SH-SY5Y (cell line): ENCODE measurements at regions not wholly inside any gene's neighbourhood (a gene's known extent, or its start where the extent isn't known, plus 50 kb on each side); places are given as distances from the start of the nearest gene placed in this dataset.

ENCODE experiments used
- GATA2 ChIP-seq: IDR thresholded peaks from 2 replicates; pipeline ENCODE4 v1.6.1; 2011; ENCODE audit warnings: mild to moderate bottlenecking, low read depth, low read length
- GATA3 ChIP-seq: IDR thresholded peaks from 2 replicates; pipeline ENCODE4 v1.6.1; 2011; ENCODE audit warnings: low read depth, mild to moderate bottlenecking, low read length, moderate library complexity

DNA sequence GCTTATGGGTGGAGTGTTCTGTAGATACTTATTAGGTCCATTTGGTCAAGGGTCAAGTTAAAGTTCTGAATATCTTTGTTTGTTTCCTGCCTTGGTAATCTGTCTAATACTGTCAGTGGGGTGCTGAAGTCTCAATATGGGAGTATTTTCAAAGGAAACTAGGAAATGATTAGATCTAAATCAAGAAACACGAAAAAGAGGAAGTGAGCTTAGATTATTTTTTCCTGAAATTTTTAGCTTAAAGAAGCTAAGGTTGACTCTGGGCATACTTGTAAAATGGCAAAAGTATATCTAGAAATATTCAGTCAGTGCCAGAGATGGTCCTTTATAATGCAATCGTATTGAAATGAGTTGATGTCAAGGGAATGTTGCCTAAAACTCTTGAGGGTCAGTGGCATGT is 313.5 kb downstream of the ICE1 start:
- TF ChIP-seq GATA3 (no peak), GATA2 (no peak)

DNA sequence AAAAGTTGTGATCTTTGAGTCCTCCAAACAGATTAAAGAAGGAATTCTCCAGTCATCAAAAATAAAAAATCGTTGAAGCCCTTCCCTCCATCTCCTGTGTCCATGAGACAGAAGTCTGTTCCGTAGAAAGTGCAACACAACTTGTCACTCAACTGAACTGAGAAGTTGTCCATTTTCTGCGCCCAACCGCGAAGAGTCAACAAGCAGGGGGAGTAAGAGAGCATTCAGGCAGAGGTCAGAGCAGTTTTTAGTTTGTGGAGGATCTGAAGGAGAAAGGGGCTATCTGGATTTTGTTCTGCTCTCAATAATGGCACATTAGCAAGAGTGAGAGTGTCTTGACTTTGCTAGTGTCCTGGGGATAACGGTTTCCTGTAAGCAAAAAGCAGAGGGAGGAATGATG is 303.9 kb downstream of the ICE1 start:
- TF ChIP-seq GATA3 (no peak), GATA2 (no peak)

DNA sequence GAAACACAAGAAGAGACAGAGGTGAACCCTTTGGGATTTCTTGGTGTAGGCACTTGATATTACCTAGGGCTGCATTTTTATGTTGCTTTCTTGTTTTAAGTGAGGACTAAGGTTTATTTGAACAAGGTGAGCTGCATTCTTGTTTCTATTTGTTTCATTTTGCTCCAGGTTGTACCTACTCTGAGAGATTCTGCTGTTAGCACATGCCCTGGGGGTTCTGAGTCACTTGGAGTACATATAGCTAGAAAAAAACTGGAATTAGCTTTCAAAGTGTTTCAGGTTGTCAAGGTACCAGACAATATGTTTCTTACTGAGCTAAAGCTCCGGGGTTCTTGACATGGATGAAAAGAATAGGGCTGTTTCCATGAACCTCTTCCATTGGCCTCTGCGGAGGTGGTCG is 299.4 kb downstream of the ICE1 start:
- no peak for TF ChIP-seq GATA3
- TF ChIP-seq GATA2 = no peak

DNA sequence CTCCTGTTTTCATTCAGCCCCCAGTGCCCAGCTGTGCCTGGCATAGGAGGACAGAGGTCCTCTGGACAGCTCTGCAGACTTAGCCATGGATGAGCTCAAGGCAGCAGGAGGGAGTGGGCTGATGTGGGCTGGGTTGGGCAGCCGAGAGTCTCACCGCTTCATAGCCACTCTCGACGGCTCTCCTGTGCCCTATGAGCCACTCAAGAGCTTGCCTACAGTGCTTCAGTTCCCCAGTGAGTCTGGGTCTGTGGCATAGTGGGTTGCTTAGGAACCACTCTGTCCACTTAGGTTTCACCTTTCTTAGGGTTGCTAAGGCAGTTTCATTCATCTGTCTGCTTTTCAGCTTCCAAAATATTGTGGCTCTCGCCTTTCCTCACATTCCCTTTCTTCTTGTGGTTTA is 296.8 kb downstream of the ICE1 start:
- no peak for TF ChIP-seq GATA2
- TF ChIP-seq GATA3 = no peak

DNA sequence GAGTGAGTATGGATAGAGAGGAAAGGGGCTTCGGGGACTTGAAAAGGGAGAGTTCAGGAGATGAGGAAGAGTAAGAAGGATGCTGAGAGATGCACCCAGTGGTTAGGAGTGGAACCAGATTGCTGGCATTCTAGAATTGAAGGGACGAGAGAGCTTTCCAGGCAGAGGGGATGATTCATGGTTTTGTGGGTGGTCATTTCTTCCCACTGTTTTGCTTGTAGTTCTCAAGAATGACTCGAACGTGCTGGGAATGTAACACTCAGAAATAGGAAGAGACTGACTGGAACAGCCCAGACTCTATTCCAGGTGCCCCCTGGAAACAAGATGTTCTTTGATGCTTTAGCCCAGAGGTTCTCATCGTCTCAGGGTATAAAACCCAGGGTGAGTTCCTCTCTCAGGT is 294.2 kb downstream of the ICE1 start:
- TF ChIP-seq GATA2 (no peak), GATA3 (no peak)

DNA sequence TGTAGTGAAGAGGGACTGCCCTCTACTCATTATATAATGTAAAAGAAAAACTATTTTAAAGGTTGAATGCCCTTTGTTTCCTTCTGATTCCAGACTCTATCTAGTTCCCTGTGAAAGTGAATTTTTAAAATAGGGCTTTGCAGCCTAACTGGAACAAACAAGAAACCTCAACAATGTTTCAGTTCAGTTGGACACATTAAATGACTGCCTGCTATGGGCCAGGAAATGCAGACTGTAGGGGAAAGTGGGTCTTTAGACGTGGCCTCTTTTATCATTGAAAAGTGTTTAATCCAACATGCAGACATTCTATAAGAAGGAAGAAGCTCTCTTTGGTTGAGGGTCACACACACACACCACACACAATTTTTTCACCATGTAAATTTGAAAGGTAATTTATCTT is 289.1 kb downstream of the ICE1 start:
- no peak for TF ChIP-seq GATA3
- TF ChIP-seq GATA2 = no peak

DNA sequence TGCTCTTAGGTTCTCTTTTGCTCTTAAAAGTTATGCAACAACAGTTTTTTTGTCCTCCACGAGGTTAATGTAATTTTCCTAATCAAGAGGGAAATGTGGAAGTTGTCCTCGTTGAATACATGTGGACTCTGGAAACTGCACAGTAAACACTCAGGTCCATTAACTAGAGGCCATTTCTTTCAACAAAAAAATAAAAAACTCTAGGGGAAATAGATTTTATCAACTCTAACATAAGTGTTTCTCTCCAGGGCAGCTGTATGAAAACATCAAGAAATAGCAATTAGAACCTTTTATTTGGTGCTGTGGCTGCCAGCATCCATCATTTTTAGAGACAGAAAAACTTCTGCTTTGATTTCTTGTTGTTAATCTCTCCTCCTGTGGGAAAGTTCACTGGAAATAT is 288.6 kb downstream of the ICE1 start:
- TF ChIP-seq GATA3 = peak; percentile 93
- peak; percentile 80 for TF ChIP-seq GATA2

DNA sequence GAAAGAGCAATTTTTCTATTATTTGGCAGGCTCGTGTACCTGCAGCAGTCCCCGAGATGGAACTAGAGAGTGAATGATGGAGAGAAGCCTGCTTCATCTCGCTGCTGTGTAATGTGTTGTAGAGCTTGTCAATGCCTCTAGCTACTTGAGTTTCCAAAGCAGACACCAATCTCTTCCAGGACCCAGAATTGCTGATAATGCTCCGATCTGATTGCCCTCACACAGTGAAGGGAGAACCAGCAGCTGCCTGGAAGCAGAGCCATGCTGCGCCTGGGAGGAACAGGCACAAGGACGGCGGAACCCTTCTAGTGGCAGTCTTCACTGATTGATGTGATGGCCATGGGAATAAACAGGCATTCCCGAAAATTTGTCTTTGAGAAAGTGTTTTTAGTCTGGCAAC is 288.0 kb downstream of the ICE1 start:
- TF ChIP-seq GATA3 (peak; percentile 60; the same call in 1 of the 2 replicates), GATA2 (peak; percentile 97)

DNA sequence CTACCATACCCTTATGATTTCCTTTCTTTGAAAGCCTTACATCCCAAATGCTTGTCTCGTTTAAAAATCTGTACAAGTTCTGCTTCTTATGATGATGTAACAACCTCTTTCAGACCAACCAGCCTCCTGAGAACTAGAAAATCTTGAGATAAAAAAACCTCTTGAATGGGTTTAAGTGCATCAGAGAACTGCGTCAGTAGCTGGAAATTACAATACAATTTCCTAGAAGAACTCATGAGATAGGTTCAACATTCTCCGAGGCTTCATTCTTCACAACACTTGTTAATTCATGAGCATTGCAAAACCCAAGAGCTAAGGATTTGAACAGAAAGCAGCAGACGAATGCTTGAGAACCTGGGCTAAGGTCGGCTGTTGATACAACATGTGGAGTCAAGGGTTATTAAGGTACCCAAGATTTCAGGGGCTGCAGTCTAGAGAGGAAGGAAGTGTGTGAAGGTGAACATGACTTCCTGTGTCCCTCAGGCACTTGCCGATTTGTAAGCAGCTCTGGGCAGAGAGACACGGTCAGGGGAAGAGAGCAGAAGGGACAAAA is 286.0 kb downstream of the ICE1 start:
- no peak for TF ChIP-seq GATA2
- TF ChIP-seq GATA3 = no peak

DNA sequence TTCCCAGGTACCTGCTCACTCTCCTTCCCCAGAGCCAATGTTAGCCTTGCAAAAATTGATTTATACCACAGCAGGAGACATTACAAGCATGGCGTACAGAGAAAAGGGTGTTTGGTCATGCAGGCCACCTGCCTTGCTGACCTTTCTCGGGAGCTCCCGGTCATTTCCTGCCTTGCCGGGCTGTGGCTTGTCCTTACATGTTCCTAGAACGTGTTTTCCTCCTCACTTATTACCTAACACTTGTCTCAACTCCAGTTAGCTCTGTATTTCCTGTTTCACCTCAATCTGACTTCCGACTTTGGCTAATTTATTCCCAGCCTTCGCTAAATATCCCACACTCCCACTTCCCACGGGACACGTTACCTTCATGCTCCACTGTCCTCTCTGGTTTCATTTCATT is 282.5 kb downstream of the ICE1 start:
- TF ChIP-seq GATA2 (no peak), GATA3 (no peak)

DNA sequence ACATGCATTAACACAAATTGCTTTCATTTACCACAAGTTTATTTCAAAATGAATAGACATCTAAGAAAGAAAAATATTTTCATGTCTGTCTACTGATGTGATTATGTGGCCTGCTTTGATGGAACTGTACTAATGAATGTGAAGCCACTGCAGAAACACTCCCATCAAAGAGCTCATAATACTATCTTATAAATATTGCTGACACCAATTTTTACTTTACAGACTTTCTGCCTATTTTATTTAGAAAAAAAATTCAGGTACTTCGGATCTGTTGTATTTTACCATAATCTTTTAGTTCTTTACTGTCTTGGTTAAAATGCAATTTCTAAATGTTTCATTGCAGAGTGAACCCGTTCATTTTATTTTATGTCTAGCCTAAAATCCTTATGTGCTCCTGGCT is 281.9 kb downstream of the ICE1 start:
- TF ChIP-seq GATA2 = no peak

DNA sequence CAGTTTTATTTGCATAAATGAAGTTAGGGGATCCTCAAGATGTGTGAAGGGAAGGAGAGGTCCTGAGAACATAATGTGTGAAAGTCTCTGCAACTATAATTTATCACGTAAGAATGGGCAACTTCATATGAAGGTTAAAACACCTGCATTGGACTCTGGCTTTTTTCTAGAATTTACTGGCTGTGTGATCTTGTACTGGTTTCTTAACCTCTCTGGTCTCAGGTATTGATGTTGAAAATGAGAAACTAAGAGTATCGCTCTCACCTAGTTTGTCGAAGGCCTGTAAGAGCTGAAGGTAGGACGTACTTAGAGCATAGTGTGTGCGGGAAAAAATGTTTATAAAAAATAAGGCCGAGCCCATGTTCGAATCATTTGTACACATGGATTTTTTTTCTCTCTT is 280.5 kb downstream of the ICE1 start:
- TF ChIP-seq GATA3 (no peak), GATA2 (no peak)

DNA sequence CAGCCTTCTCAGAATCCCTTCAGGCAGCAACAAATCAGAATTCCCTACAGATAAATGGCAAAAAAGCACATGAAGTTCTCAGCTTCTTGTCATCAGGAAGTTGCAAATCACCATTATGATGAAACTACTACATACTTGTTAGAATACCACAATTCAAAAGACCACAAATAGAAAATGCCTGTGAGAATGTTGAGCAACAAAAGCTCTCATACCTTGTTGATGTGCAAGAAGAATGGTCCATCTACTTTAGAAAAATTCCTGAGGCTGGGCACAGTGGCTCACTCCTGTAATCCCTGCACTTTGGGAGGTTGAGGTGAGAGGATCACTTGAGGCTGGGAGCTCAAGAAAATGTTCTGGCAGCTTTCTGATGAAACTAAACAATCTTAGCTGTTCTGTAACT is 278.1 kb downstream of the ICE1 start:
- no peak for TF ChIP-seq GATA3
- no peak for TF ChIP-seq GATA2

DNA sequence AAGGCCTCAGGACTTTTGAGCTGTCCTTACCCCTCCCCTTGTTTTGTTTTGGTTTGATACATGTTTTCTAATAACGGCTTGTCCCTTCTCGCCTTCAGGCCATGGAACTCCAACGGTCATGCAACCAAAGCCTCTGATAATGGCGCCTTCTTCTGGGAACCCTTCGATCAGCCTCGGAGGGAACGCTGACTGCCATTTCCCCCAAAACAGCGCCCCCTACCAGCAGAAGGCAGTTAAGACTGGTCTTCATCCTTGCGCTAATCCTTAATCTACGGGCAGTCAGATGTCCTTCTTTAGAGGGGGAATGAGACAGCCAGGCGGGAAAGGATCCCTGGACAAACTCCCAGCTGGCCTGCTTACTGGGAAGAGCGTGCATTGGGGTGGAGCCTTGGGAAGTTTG is 276.6 kb downstream of the ICE1 start:
- no peak for TF ChIP-seq GATA2
- no peak for TF ChIP-seq GATA3

DNA sequence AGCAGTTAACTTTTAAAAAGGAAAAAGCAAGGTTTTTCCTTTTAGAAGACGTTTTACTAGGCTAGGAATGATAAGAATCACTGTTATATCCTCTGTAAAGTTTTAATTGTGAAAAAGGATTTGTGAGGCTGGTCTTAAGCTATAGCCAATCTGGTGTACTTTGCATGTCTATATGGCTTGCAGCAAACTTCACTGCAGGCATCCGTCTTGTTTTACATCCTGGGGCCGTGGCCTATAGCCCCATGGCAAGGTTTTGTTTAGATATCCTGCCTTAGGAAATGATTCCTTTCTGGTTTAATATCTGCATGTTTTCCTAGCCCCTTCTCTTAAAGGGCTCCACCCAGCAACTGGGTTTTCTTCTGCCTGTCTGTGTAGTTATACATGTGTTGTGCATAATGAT is 272.8 kb downstream of the ICE1 start:
- TF ChIP-seq GATA2 (no peak), GATA3 (no peak)

DNA sequence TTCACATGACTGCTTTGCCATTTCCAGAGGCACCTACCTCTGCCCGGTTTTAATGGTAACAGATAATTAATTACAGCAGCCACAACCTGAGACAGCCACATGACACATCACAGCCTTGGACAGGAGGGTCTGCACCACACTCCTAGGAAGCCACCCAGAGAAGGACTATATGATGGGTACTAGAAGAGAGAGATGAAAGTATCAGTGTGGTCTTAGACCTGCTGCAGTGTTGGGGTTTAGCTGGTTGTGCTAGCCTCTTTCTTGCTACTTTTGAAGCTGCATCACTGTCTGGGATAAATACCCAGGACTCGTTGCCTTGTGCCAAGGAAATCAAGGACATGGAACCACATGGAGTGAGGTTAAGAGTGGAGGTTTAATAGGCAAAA is 266.4 kb downstream of the ICE1 start:
- no peak for TF ChIP-seq GATA3
- TF ChIP-seq GATA2 = no peak
